ENCODE measurements at regions not wholly inside any gene's neighbourhood (a gene's known extent, or its start where the extent isn't known, plus 50 kb on each side); places are given as distances from the start of the nearest gene placed in this dataset.

- TF ChIP-seq ESRRG (CRISPR knock-in tag; IDR thresholded peaks at IDR 0.05) (no peak), SNAI2 (CRISPR knock-in tag; IDR thresholded peaks at IDR 0.05) (no peak), ZFP30 (CRISPR knock-in tag; IDR thresholded peaks at IDR 0.05) (no peak)
These were observed 503.4 kb downstream of the NFIB start (continued) for GRCh38 chr9:13810510-13810909.

GRCh38 chr9:13809401-13809800, 504.5 kb downstream of the NFIB start:
- no peak for TF ChIP-seq ZFP30 (CRISPR knock-in tag; IDR thresholded peaks at IDR 0.05)
- no peak for TF ChIP-seq POU6F1 (CRISPR knock-in tag; IDR thresholded peaks at IDR 0.05; ENCODE audit: borderline replicate concordance, low read depth)
- TF ChIP-seq ISL1 (CRISPR knock-in tag; IDR thresholded peaks at IDR 0.05): no peak
- no peak for TF ChIP-seq TOX (CRISPR knock-in tag; IDR thresholded peaks at IDR 0.05; ENCODE audit: borderline replicate concordance)
- no peak for TF ChIP-seq OSR1 (CRISPR knock-in tag; IDR thresholded peaks at IDR 0.05)
- ATAC-seq: no peak

- TF ChIP-seq ZNF565 (CRISPR knock-in tag; conservative IDR thresholded peaks at IDR 0.05; ENCODE audit: low read depth) (no peak), BACH2 (CRISPR knock-in tag; IDR thresholded peaks at IDR 0.05; ENCODE audit: borderline replicate concordance) (no peak), CSRNP3 (CRISPR knock-in tag; IDR thresholded peaks at IDR 0.05) (no peak), ZNF70 (CRISPR knock-in tag; IDR thresholded peaks at IDR 0.05) (no peak), ZNF8 (CRISPR knock-in tag; IDR thresholded peaks at IDR 0.05) (no peak), CSDC2 (CRISPR knock-in tag; IDR thresholded peaks at IDR 0.05) (no peak), ZC3H10 (CRISPR knock-in tag; IDR thresholded peaks at IDR 0.05) (no peak), PATZ1 (CRISPR knock-in tag; IDR thresholded peaks at IDR 0.05; ENCODE audit: borderline replicate concordance) (no peak), GLIS3 (CRISPR knock-in tag; IDR thresholded peaks at IDR 0.05) (no peak), TSHZ2 (CRISPR knock-in tag; IDR thresholded peaks at IDR 0.05) (no peak), TCF4 (CRISPR knock-in tag; IDR thresholded peaks at IDR 0.05; ENCODE audit: borderline replicate concordance) (no peak)
- ATAC-seq: no peak
These were observed 506.8 kb downstream of the NFIB start for GRCh38 chr9:13807118-13807517.

- no peak for TF ChIP-seq ZFP30 (CRISPR knock-in tag; IDR thresholded peaks at IDR 0.05)
- no peak for TF ChIP-seq TOX (CRISPR knock-in tag; IDR thresholded peaks at IDR 0.05; ENCODE audit: borderline replicate concordance)
- no peak for TF ChIP-seq ZC3H10 (CRISPR knock-in tag; IDR thresholded peaks at IDR 0.05)
- ATAC-seq: no peak
These were observed 507.2 kb downstream of the NFIB start for GRCh38 chr9:13806714-13807113.

- no peak for ATAC-seq
- TF ChIP-seq ESRRG (CRISPR knock-in tag; IDR thresholded peaks at IDR 0.05) (no peak), ZNF70 (CRISPR knock-in tag; IDR thresholded peaks at IDR 0.05) (no peak), CSRNP3 (CRISPR knock-in tag; IDR thresholded peaks at IDR 0.05) (no peak), PPARA (CRISPR knock-in tag; IDR thresholded peaks at IDR 0.05; ENCODE audit: borderline replicate concordance) (no peak), CREB5 (CRISPR knock-in tag; IDR thresholded peaks at IDR 0.05; ENCODE audit: low read depth) (no peak)
These were observed 508.4 kb downstream of the NFIB start for GRCh38 chr9:13805546-13805945.

All from SK-N-SH treated with all-trans-retinoic acid at 6 μM for 48 hours (cell line).